ENCODE measurements at regions not wholly inside any gene's neighbourhood (a gene's known extent, or its start where the extent isn't known, plus 50 kb on each side); places are given as distances from the start of the nearest gene placed in this dataset.

DNA sequence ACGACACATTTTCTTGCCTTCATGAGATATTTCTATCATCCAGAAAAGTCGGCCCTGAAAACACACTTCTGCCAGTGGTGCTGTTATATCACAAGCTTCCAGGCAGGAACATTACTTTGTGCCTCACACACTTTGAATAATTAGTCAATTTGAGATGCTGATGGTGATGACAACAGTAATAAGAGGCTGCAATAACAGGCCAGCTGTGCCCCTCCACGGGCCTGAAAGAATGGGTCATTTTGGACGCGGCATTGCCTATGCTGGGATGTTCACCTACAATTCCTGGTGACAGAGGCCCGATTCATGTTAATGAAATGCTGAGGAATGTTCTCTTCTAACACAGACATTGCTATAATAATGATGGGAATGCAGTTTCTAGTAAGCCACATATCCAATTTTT, 463.8 kb upstream of the KIRREL3 start:
- TF ChIP-seq POLR2AphosphoS5 (IDR thresholded peaks at IDR 0.05) (no peak), POLR2A (IDR thresholded peaks at IDR 0.05) (no peak)

Measured in prostate gland (tissue), 1 donor.